ENCODE measurements at regions not wholly inside any gene's neighbourhood (a gene's known extent, or its start where the extent isn't known, plus 50 kb on each side); places are given as distances from the start of the nearest gene placed in this dataset.

DNA sequence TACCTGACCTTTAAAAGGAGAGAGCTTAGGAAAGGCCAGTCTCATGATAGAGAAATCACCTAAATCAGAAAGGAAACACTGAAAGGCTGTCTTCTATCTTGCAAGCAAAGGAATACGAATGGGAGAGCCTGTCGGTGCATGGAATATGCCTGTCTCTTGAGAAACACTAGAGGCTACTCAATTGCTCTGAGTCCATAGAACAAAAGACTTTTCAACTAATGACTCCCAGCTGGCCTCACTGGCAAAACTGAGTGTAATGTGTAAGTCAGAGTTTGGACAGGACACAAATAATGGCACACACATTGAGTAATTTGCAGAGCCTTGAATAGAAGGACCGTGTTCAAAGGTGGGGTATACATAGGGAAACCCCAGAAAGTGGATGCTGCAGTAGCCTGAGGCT, 171.0 kb upstream of the ARHGAP20 start:
- intact Hi-C loops (cut with DNase I), result no loop called here
- Histone ChIP-seq H3K9me3 (no peaks in the 10 kb centered on the region), H3K4me3 (replicated peaks in 1 of 3) (no peak overlapping the region), H3K27ac (no peak overlapping the region), H3K27me3 (no peaks in the 10 kb centered on the region), H3K4me1 (no peaks in the 10 kb centered on the region), H3K36me3 (no peaks in the 10 kb centered on the region)
- DNase-seq, result no peak
- WGBS, 2 donors, result 49 to 50% methylated on average over 3 of the region's 3 CpGs
- TF ChIP-seq, protein P1, sequence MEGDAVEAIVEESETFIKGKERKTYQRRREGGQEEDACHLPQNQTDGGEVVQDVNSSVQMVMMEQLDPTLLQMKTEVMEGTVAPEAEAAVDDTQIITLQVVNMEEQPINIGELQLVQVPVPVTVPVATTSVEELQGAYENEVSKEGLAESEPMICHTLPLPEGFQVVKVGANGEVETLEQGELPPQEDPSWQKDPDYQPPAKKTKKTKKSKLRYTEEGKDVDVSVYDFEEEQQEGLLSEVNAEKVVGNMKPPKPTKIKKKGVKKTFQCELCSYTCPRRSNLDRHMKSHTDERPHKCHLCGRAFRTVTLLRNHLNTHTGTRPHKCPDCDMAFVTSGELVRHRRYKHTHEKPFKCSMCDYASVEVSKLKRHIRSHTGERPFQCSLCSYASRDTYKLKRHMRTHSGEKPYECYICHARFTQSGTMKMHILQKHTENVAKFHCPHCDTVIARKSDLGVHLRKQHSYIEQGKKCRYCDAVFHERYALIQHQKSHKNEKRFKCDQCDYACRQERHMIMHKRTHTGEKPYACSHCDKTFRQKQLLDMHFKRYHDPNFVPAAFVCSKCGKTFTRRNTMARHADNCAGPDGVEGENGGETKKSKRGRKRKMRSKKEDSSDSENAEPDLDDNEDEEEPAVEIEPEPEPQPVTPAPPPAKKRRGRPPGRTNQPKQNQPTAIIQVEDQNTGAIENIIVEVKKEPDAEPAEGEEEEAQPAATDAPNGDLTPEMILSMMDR (IDR thresholded peaks at IDR 0.05), result no peak
- no peak for TF ChIP-seq POLR2A (IDR thresholded peaks at IDR 0.05)

DNA sequence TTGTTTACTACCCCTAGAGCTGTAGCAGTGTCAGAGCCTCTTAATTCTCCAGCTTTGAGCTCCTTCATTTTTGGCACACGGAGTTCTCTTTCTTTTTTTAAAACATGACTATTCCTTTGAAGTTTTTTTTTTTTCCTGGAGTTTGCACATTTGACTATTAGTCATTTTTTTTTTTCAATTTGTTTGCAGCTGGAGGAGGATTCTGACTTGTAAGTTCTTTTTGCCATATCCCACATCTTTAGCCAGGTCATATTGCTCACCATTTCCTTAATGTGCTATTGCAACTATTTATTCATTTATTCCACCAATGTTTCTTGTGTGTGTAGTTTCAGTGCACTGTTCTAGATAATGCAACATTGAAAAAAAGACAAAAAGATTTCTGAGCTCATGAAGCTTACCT, 166.3 kb upstream of the ARHGAP20 start:
- DNase-seq, result no peak
- WGBS, 2 donors, result 39 to 49% methylated on average over 1 of the region's 1 CpG
- Histone ChIP-seq H3K4me1 (no peaks in the 10 kb centered on the region), H3K4me3 (replicated peaks in 1 of 3) (no peak overlapping the region), H3K9me3 (no peaks in the 10 kb centered on the region), H3K36me3 (no peaks in the 10 kb centered on the region), H3K27ac (no peak overlapping the region), H3K27me3 (no peaks in the 10 kb centered on the region)
- TF ChIP-seq, protein P1 (IDR thresholded peaks at IDR 0.05), result no peak
- TF ChIP-seq POLR2A (IDR thresholded peaks at IDR 0.05), result no peak
- intact Hi-C loops (cut with DNase I), result no loop called here

DNA sequence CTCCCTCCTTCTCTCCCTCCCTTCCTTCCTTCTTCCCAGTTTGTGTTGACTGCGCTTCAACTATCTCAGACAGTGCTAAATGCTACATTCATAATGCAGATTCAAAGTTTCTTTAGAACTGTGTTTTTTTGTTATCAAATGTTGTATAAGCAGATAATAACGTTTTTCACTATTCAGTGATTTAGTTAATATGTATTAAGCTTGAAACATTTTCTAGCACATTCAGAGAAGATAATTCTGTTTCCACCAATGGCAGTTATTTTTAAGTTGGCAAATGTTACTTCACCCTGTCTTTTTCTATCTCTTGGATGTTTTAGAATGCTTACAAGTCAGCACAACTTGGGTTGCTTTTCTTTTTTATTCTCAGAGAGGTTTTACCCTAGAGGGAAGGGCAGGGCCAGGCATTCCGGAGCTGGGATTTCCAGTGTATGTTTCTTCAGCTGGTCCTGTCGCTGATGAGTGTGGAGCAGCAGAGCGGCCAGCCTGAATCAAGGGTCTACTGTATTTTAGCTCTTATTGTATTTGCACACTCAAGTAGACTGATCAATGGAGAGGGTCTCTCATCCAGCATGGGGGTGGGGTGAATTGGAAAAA, 162.3 kb upstream of the ARHGAP20 start:
- DNase-seq, result no peak
- Histone ChIP-seq H3K27me3 (no peaks in the 10 kb centered on the region), H3K4me1 (no peaks in the 10 kb centered on the region), H3K9me3 (no peaks in the 10 kb centered on the region), H3K36me3 (no peaks in the 10 kb centered on the region), H3K4me3 (replicated peaks in 1 of 3) (no peak overlapping the region), H3K27ac (no peak overlapping the region)
- TF ChIP-seq, protein P1 (IDR thresholded peaks at IDR 0.05), result no peak
- no peak for TF ChIP-seq POLR2A (IDR thresholded peaks at IDR 0.05)
- 56 to 59% methylated on average over 5 of the region's 5 CpGs for WGBS, 2 donors
- intact Hi-C loops (cut with DNase I), result no loop called here

DNA sequence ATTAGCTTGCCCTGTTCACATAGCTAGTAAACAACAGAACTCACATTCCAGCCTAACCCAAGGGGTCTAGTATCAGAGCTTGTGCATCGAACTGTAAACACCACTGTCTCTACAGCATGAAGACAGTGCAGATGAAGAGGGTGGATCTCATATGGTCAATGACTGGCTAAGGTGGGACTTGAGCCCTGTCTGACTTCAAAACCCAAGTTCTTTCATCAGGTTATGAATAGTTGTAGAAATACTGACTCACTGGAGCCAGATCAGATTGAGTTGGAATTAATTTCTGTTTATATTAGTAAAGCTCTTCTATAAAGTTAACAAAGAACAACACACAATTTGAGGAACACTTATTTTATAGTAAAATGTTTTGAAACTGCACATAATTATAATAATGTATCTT, 161.7 kb upstream of the ARHGAP20 start:
- TF ChIP-seq, protein P1 (IDR thresholded peaks at IDR 0.05), result no peak
- no peak for TF ChIP-seq POLR2A (IDR thresholded peaks at IDR 0.05)
- WGBS, 2 donors, result 88 to 95% methylated on average over 1 of the region's 1 CpG

DNA sequence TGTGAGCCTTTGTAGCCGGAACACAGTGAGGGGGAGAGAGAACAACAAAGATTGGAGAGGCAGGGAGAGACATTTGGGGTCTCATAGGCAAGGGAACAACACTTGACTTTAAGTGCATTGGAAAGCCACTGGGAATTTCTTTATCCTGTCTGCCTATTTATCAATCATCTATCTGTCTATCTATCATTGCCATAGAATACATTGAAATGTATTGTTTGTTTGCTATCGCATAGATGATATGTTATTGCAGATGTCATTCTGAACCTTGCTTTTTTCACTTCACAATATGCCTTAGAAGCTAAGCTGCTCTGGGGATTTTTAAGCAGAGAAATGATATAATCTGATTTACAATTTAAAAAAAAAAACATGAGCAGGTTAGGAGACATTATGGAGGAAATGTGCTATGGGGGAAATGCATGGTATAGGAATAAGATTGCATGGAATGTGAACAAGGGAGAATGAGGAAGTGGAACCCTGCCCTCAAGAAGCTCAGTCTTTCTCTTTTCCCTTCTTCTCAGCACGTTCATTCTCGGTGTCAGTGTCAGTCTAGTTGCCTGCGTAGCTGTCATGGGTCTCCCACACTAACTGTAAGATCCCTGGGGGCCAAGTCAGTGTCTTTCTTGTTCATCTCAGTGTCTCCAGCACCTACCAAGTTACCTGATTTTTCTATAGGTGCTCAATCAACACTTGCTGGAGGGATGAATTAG, 158.7 kb upstream of the ARHGAP20 start:
- intact Hi-C loops (cut with DNase I), result no loop called here
- Histone ChIP-seq H3K36me3 (no peaks in the 10 kb centered on the region), H3K4me1 (no peaks in the 10 kb centered on the region), H3K27me3 (no peaks in the 10 kb centered on the region), H3K9me3 (no peaks in the 10 kb centered on the region), H3K4me3 (replicated peaks in 1 of 3) (no peak overlapping the region), H3K27ac (no peak overlapping the region)
- DNase-seq, result no peak
- TF ChIP-seq, protein P1 (IDR thresholded peaks at IDR 0.05), result no peak
- no peak for TF ChIP-seq POLR2A (IDR thresholded peaks at IDR 0.05)
- WGBS, 2 donors, result 91 to 93% methylated on average over 5 of the region's 5 CpGs

More for the DNA sequence above, 161.7 kb upstream of the ARHGAP20 start:
- H3K4me1 ChIP-seq, result no peaks in the 10 kb centered on the region
- no peaks in the 10 kb centered on the region for H3K36me3 ChIP-seq
- H3K27me3 ChIP-seq, result no peaks in the 10 kb centered on the region
- DNase-seq, result no peak
- H3K4me3 ChIP-seq (replicated peaks in 1 of 3), result no peak overlapping the region
- intact Hi-C loops (cut with DNase I), result no loop called here
- H3K9me3 ChIP-seq, result no peaks in the 10 kb centered on the region
- H3K27ac ChIP-seq, result no peak overlapping the region

Data from thyroid gland (tissue), 4 donors.